H1 (cell line): ENCODE measurements at regions not wholly inside any gene's neighbourhood (a gene's known extent, or its start where the extent isn't known, plus 50 kb on each side); places are given as distances from the start of the nearest gene placed in this dataset.
A peak's percentile ranks its signal among the peaks of the same experiment; 100 is the strongest.

Experiments
- CTCF ChIA-PET: fragments of 300-600 bp; sonication (Branson Sonifier 250); formaldehyde crosslinking; loops from one replicate; lab custom pipeline; 2021; ENCODE audit not compliant: partially characterized antibody; lab: Charles Lee
- POLR2A ChIA-PET: fragments of 300-600 bp; sonication (Branson Sonifier 250); formaldehyde crosslinking; loops from one replicate; lab custom pipeline; 2021; ENCODE audit warnings: inconsistent platforms; ENCODE audit not compliant: partially characterized antibody; lab: Charles Lee
- DNase-seq, 2 experiments: peaks; one replicate each; pipeline versions ENCODE4 v3.0.0 to v3.0.0-alpha.2; 2010 to 2022; ENCODE audit warnings: low spot score in 2 of 2, low read depth in 1 of 2, mixed read lengths in 1 of 2
- FAIRE-seq: peaks from 2 replicates; lab custom pipeline; 2011; peaks lifted over from hg19 to GRCh38; lab: Jason Lieb, UNC
- H2AFZ ChIP-seq: 2 replicates; pipeline ENCODE4 v1.8.1; 2012; ENCODE audit warnings: low read length, inconsistent platforms
- H2AK5ac ChIP-seq: 2 replicates; pipeline ENCODE4 v1.6.1; 2013; ENCODE audit warnings: low read depth, low read length
- H2BK120ac ChIP-seq: replicated peaks from 2 replicates; pipeline ENCODE3; 2013; ENCODE audit warnings: low read depth, low read length, inconsistent platforms
- H2BK12ac ChIP-seq: 2 replicates; pipeline ENCODE4 v1.6.1; 2013; ENCODE audit warnings: low read depth, low read length
- H2BK15ac ChIP-seq: 2 replicates; pipeline ENCODE4 v1.6.1; 2013; ENCODE audit warnings: low read length
- H2BK20ac ChIP-seq: 2 replicates; pipeline ENCODE4 v1.6.1; 2013; ENCODE audit warnings: low read length
- H2BK5ac ChIP-seq: 2 replicates; pipeline ENCODE4 v1.6.1; 2013; ENCODE audit warnings: low read depth, low read length
- H3K14ac ChIP-seq: 2 replicates; pipeline ENCODE4 v1.6.1; 2013; ENCODE audit warnings: inconsistent platforms; ENCODE audit not compliant: insufficient read length
- H3K18ac ChIP-seq: 2 replicates; pipeline ENCODE4 v1.6.1; 2013; ENCODE audit warnings: low read length; ENCODE audit errors: extremely low read depth
- H3K23ac ChIP-seq: 2 replicates; pipeline ENCODE4 v1.6.1; 2013; ENCODE audit warnings: inconsistent platforms; ENCODE audit not compliant: insufficient read length
- H3K23me2 ChIP-seq: 2 replicates; pipeline ENCODE4 v1.6.1; 2013; ENCODE audit warnings: low read depth, low read length
- H3K27ac ChIP-seq: 2 replicates; pipeline ENCODE4 v1.6.1; 2011; ENCODE audit warnings: low read depth, low read length, inconsistent platforms
- H3K27me3 ChIP-seq, 4 experiments: replicated peaks in 1 of 4; 1 replicate in 1 of 4; 2 replicates in 3 of 4; pipeline versions ENCODE4 v1.6.1 to v1.8.1; 2011 to 2013; ENCODE audit warnings: low read length in 3 of 4, mild to moderate bottlenecking in 3 of 4, inconsistent platforms in 2 of 4, mixed read lengths in 2 of 4, moderate library complexity in 1 of 4; ENCODE audit not compliant: control insufficient read depth in 3 of 4, insufficient read depth in 3 of 4; ENCODE audit errors: extremely low read depth in 1 of 4
- H3K36me3 ChIP-seq, 4 experiments: 2 replicates each; pipeline versions ENCODE4 v1.6.1 to v1.8.1; 2011 to 2013; ENCODE audit warnings: mild to moderate bottlenecking in 4 of 4, low read length in 3 of 4, moderate library complexity in 2 of 4, control low read depth in 1 of 4, inconsistent platforms in 1 of 4; ENCODE audit not compliant: insufficient read depth in 4 of 4, control insufficient read depth in 2 of 4
- H3K4ac ChIP-seq: replicated peaks from 2 replicates; pipeline ENCODE3; 2013; ENCODE audit warnings: low read length, low read depth, mixed read lengths, inconsistent platforms; ENCODE audit not compliant: insufficient read length
- H3K4me1 ChIP-seq, 4 experiments: replicated peaks in 1 of 4; 1 replicate in 1 of 4; 2 replicates in 3 of 4; pipeline versions ENCODE4 v1.6.1 to v1.8.1; 2011 to 2013; ENCODE audit warnings: low read length in 3 of 4, inconsistent platforms in 2 of 4, mixed read lengths in 1 of 4; ENCODE audit not compliant: insufficient read depth in 4 of 4, control insufficient read depth in 3 of 4
- H3K4me2 ChIP-seq, 2 experiments: 2 replicates each; pipeline versions ENCODE4 v1.6.1 to v1.8.1; 2011 to 2013; ENCODE audit warnings: low read depth in 2 of 2, low read length in 2 of 2, control low read depth in 1 of 2, inconsistent platforms in 1 of 2, mild to moderate bottlenecking in 1 of 2; ENCODE audit not compliant: insufficient read depth in 1 of 2
- H3K4me3 ChIP-seq, 4 experiments: fragments of 200-600, 300-600 bp in 1 of 4; sonication (generic), shearing (Covaris generic), sonication (Bioruptor Twin) in 1 of 4; 2 replicates each; pipeline versions ENCODE4 v1.5.1 to v1.8.1; 2011 to 2016; ENCODE audit warnings: low read length in 4 of 4, low read depth in 3 of 4, control low read depth in 2 of 4, inconsistent platforms in 2 of 4, mild to moderate bottlenecking in 2 of 4, mixed read lengths in 1 of 4, moderate library complexity in 1 of 4; ENCODE audit not compliant: insufficient read depth in 2 of 4; ENCODE audit errors: extremely low read depth in 1 of 4
- H3K56ac ChIP-seq: replicated peaks from 2 replicates; pipeline ENCODE3; 2013; ENCODE audit warnings: low read depth, mild to moderate bottlenecking, mixed read lengths, low read length, inconsistent platforms; ENCODE audit not compliant: insufficient read length
- H3K79me1 ChIP-seq: 2 replicates; pipeline ENCODE4 v1.6.1; 2013; ENCODE audit warnings: low read depth, low read length, control low read depth
- H3K79me2 ChIP-seq, 2 experiments: 2 replicates each; pipeline versions ENCODE4 v1.6.1 to v1.8.1; 2012 to 2013; ENCODE audit warnings: low read length in 2 of 2, mild to moderate bottlenecking in 2 of 2, inconsistent platforms in 1 of 2; ENCODE audit not compliant: insufficient read depth in 2 of 2, control insufficient read depth in 1 of 2
- H3K9ac ChIP-seq, 4 experiments: replicated peaks in 1 of 4; 1 replicate in 1 of 4; 2 replicates in 3 of 4; pipeline versions ENCODE4 v1.6.1 to v1.8.1; 2011 to 2013; ENCODE audit warnings: low read depth in 3 of 4, low read length in 3 of 4, control low read depth in 2 of 4, mild to moderate bottlenecking in 2 of 4, moderate library complexity in 2 of 4, inconsistent platforms in 1 of 4; ENCODE audit errors: extremely low read depth in 1 of 4
- H3K9me3 ChIP-seq, 2 experiments: 2 replicates each; pipeline versions ENCODE4 v1.6.1 to v1.8.1; 2012 to 2013; ENCODE audit warnings: mild to moderate bottlenecking in 2 of 2, moderate library complexity in 2 of 2, control low read depth in 1 of 2, inconsistent platforms in 1 of 2, low read depth in 1 of 2, low read length in 1 of 2, mixed read lengths in 1 of 2; ENCODE audit not compliant: insufficient read depth in 2 of 2
- H4K20me1 ChIP-seq, 2 experiments: replicated peaks in 1 of 2; 2 replicates each; pipeline versions ENCODE3 to v1.8.1; 2011 to 2013; ENCODE audit warnings: inconsistent platforms in 2 of 2, low read length in 2 of 2, mild to moderate bottlenecking in 1 of 2; ENCODE audit not compliant: insufficient read depth in 2 of 2, control insufficient read depth in 1 of 2
- H4K5ac ChIP-seq: 2 replicates; pipeline ENCODE4 v1.6.1; 2013; ENCODE audit warnings: low read length, low read depth, mixed read lengths, inconsistent platforms; ENCODE audit not compliant: insufficient read length
- H4K8ac ChIP-seq: 2 replicates; pipeline ENCODE4 v1.8.0; 2013; ENCODE audit warnings: mild to moderate bottlenecking, moderate library complexity, low read length, inconsistent platforms; ENCODE audit not compliant: insufficient read depth; ENCODE audit errors: extremely low read depth
- H4K91ac ChIP-seq: replicated peaks from 2 replicates; pipeline ENCODE3; 2013; ENCODE audit warnings: low read length, mixed read lengths, inconsistent platforms; ENCODE audit not compliant: insufficient read length
- CHD1 ChIP-seq: IDR thresholded peaks from 2 replicates; pipeline ENCODE4 v1.6.1; 2012; ENCODE audit warnings: low read depth, low read length, improper control_type of control experiment
- E2F6 ChIP-seq: IDR thresholded peaks from 2 replicates; pipeline ENCODE4 v1.6.1; 2012; ENCODE audit warnings: inconsistent platforms
- EZH2 ChIP-seq: fragments of 200-600 bp; sonication (generic); IDR thresholded peaks from 2 replicates; pipeline ENCODE4 v1.7.1; 2012; ENCODE audit warnings: low read depth, mild to moderate bottlenecking, moderate library complexity, low read length, inconsistent platforms; ENCODE audit not compliant: severe bottlenecking
- HDAC6 ChIP-seq: IDR thresholded peaks from one replicate; pipeline ENCODE4 v1.7.1; 2012; ENCODE audit warnings: low read depth, mild to moderate bottlenecking, inconsistent platforms, low read length, moderate library complexity
- KDM5A ChIP-seq: fragments of 200-600 bp; IDR thresholded peaks from 2 replicates; pipeline ENCODE4 v1.7.1; 2012; ENCODE audit warnings: mild to moderate bottlenecking, low read length, inconsistent platforms, mixed read lengths
- POU5F1 ChIP-seq: IDR thresholded peaks from 2 replicates; pipeline ENCODE4 v1.6.1; 2011; ENCODE audit warnings: low read depth, mild to moderate bottlenecking, low read length, moderate library complexity
- RAD21 ChIP-seq, 2 experiments: IDR thresholded peaks in 1 of 2; conservative IDR thresholded peaks in 1 of 2; 2 replicates each; pipeline ENCODE4 v1.6.1; 2011; ENCODE audit warnings: low read depth in 2 of 2, low read length in 2 of 2, improper control_type of control experiment in 1 of 2, inconsistent platforms in 1 of 2, mild to moderate bottlenecking in 1 of 2, moderate library complexity in 1 of 2
- RFX5 ChIP-seq: IDR thresholded peaks from 2 replicates; pipeline ENCODE4 v1.6.1; 2011; ENCODE audit warnings: low read depth, low read length, improper control_type of control experiment, borderline replicate concordance
- SIN3A ChIP-seq, 2 experiments: IDR thresholded peaks in 1 of 2; conservative IDR thresholded peaks in 1 of 2; 2 replicates each; pipeline ENCODE4 v1.6.1; 2011 to 2012; ENCODE audit warnings: low read length in 2 of 2, improper control_type of control experiment in 1 of 2, low read depth in 1 of 2, mild to moderate bottlenecking in 1 of 2
- SRF ChIP-seq: IDR thresholded peaks from 2 replicates; pipeline ENCODE4 v1.6.1; 2011; ENCODE audit warnings: mild to moderate bottlenecking, low read depth, low read length, moderate library complexity
- ZNF274 ChIP-seq: IDR thresholded peaks from 2 replicates; pipeline ENCODE4 v1.7.0; 2012; ENCODE audit warnings: low read length, borderline replicate concordance; ENCODE audit errors: extremely low read depth
- WGBS, 2 experiments: shearing (Covaris generic) in 1 of 2; methylation state at CpG; one replicate each; pipeline versions ENCODE4 v1.1.6 to v1.1.7; 2013 to 2015; ENCODE audit warnings: low lambda C conversion rate in 2 of 2, mixed read lengths in 2 of 2, inconsistent platforms in 1 of 2, low coverage in 1 of 2, missing lambda C conversion rate in 1 of 2; ENCODE audit not compliant: insufficient replicate concordance in 2 of 2, insufficient coverage in 1 of 2, insufficient read length in 1 of 2; ENCODE audit errors: extremely low coverage in 1 of 2, missing lambda C conversion rate in 1 of 2; 5-methylcytosine and 5-hydroxymethylcytosine counted together

- Histone ChIP-seq H2AK5ac (no peak overlapping the region), H2BK120ac (no peak overlapping the region), H3K27ac (no peak overlapping the region), H3K36me3 (no peaks in the 10 kb centered on the region), H3K4me2 (no peak overlapping the region), H3K9ac (no peak overlapping the region), H3K4ac (no peak overlapping the region), H2AFZ (no peak overlapping the region), H4K20me1 (no peaks in the 10 kb centered on the region), H4K5ac (no peak overlapping the region), H3K14ac (no peak overlapping the region), H3K56ac (no peak overlapping the region), H2BK5ac (no peak overlapping the region), H3K4me3 (no peak overlapping the region), H4K91ac (no peak overlapping the region), H3K79me2 (no peaks in the 10 kb centered on the region), H3K23ac (no peak overlapping the region), H2BK20ac (no peak overlapping the region), H3K23me2 (no peaks in the 10 kb centered on the region), H3K79me1 (no peaks in the 10 kb centered on the region), H2BK15ac (no peak overlapping the region), H3K18ac (no peak overlapping the region), H4K8ac (no peak overlapping the region), H3K27me3 (no peaks in the 10 kb centered on the region), H2BK12ac (no peak overlapping the region), H3K4me1 (no peaks in the 10 kb centered on the region; a peak in 1 of 7 replicates), H3K9me3 (no peaks in the 10 kb centered on the region)
- CTCF ChIA-PET, result interaction anchor here (1.0 to 1.8 kb wide), 5 partner anchors 9 to 641 kb away, joined by 3 to 6 read pairs (median 4); no protein-coding TSS in a partner anchor
- 90% methylated on average over 15 of the region's 21 CpGs; no CpG with 5 or more reads in 1 of the 2 experiments for whole genome bisulfite sequencing, 2 experiments
- DNase-seq (peak in 1 of 2 experiments; percentile 33), FAIRE-seq (no peak)
- POLR2A ChIA-PET, result no interaction called here
- TF ChIP-seq SIN3A (conservative IDR thresholded peaks at IDR 0.05 in 1 of 2, IDR thresholded peaks at IDR 0.05 in 1 of 2; ENCODE audit: low read depth in 1 of 2, low read length in 2 of 2) (no peak), E2F6 (no peak), SRF (no peak), CHD1 (no peak), KDM5A (no peak), RAD21 (IDR thresholded peaks at IDR 0.05 in 1 of 2, conservative IDR thresholded peaks at IDR 0.05 in 1 of 2; ENCODE audit: low read depth in 2 of 2, low read length in 2 of 2) (no peak), ZNF274 (no peak), RFX5 (no peak), POU5F1 (no peak), HDAC6 (no peak), EZH2 (no peak)
Measured at GRCh38 chr22:49017482-49018329, 810.0 kb downstream of the BRD1 start.
